ENCODE measurements at regions not wholly inside any gene's neighbourhood (a gene's known extent, or its start where the extent isn't known, plus 50 kb on each side); places are given as distances from the start of the nearest gene placed in this dataset.

DNA sequence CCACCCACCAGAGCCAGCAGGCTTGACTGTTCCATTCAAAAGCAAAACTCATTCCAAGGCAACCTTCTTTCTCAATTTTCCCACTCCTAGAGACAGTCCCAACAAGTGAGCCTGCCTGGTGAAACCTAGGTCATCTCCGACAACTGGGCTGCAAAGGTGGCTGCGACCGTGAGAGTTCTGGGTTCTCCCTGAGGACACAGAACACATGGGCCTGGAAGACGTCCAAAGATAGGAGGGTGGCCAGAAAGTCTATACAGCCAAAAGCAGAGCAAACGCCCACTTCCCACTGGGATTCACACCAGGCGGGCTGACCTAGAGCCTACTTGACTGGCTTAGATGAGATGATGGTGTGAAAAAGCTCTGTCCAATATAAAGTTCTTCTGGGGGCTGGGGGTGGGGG lies 90.2 kb upstream of the GRIK3 start:
- no peak overlapping the region for H3K27ac Mint-ChIP-seq (ENCODE audit: unreplicated experiment)
- no peaks in the 10 kb centered on the region for H3K27me3 Mint-ChIP-seq (ENCODE audit: unreplicated experiment)

DNA sequence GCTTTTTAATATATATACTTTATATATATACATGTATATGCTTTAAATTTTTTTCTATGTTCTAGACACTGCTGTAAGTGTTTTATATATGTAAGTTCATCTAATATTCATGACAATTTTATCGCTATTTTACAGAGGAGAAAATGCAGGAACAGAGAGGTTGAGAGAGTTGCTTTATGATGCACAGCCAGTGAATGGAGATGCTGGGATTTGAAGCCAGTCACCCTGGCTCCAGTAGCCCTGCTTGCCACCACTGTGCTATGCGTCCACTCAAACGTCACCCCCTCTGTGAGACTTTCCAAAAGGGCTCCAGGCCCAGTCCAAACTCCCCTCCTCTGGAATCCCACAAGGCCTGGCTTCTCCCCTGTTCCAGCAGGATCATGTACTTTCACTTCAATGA lies 91.0 kb upstream of the GRIK3 start:
- H3K36me3 Mint-ChIP-seq (ENCODE audit: unreplicated experiment), result no peaks in the 10 kb centered on the region
- DNase-seq, result no peak
- no peak overlapping the region for H3K27ac Mint-ChIP-seq (ENCODE audit: unreplicated experiment)
- H3K9me3 Mint-ChIP-seq (ENCODE audit: unreplicated experiment), result no peaks in the 10 kb centered on the region
- H3K27me3 Mint-ChIP-seq (ENCODE audit: unreplicated experiment), result no peaks in the 10 kb centered on the region
- no peak overlapping the region for H3K4me3 Mint-ChIP-seq (ENCODE audit: unreplicated experiment)
- H3K4me1 Mint-ChIP-seq (ENCODE audit: low read depth, unreplicated experiment), result peaks cover 11% of the 10 kb centered on the region
- TF ChIP-seq, protein P1, sequence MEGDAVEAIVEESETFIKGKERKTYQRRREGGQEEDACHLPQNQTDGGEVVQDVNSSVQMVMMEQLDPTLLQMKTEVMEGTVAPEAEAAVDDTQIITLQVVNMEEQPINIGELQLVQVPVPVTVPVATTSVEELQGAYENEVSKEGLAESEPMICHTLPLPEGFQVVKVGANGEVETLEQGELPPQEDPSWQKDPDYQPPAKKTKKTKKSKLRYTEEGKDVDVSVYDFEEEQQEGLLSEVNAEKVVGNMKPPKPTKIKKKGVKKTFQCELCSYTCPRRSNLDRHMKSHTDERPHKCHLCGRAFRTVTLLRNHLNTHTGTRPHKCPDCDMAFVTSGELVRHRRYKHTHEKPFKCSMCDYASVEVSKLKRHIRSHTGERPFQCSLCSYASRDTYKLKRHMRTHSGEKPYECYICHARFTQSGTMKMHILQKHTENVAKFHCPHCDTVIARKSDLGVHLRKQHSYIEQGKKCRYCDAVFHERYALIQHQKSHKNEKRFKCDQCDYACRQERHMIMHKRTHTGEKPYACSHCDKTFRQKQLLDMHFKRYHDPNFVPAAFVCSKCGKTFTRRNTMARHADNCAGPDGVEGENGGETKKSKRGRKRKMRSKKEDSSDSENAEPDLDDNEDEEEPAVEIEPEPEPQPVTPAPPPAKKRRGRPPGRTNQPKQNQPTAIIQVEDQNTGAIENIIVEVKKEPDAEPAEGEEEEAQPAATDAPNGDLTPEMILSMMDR (IDR thresholded peaks at IDR 0.05; ENCODE audit: partially characterized antibody, unreplicated experiment), result no peak

More for the DNA sequence above, 90.2 kb upstream of the GRIK3 start:
- peaks cover 2% of the 10 kb centered on the region for H3K9me3 Mint-ChIP-seq (ENCODE audit: unreplicated experiment)
- no peak for DNase-seq
- no peak overlapping the region for H3K4me3 Mint-ChIP-seq (ENCODE audit: unreplicated experiment)
- TF ChIP-seq, protein P1 (IDR thresholded peaks at IDR 0.05; ENCODE audit: partially characterized antibody, unreplicated experiment), result no peak
- no peaks in the 10 kb centered on the region for H3K36me3 Mint-ChIP-seq (ENCODE audit: unreplicated experiment)
- H3K4me1 Mint-ChIP-seq (ENCODE audit: low read depth, unreplicated experiment), result peaks cover 11% of the 10 kb centered on the region

DNA sequence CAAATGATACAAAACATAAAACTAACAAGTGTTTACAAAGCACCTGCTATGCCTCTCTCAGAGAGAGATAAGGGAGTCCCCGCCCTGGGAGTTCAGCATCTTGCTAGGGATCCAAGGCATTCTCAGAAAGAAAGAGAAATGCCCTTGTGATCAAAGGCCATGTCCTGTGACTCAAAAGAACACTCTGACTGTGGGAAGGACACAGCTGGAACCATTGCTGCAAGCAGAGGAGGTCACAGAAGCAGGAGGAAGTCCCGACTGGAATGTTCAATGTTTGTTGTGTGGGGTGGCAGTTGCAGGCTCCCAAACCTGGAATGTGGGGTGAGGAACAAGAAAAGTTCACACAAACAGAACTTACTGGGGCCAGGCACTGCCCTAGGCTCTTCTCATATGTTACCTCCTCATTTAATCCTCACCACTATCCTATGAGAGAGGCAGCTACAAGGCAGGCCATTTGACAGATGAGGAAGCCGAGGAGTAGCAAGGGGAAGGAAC lies 93.0 kb upstream of the GRIK3 start:
- Mint-ChIP-seq H3K4me3 (ENCODE audit: unreplicated experiment) (no peak overlapping the region), H3K36me3 (ENCODE audit: unreplicated experiment) (no peaks in the 10 kb centered on the region), H3K27ac (ENCODE audit: unreplicated experiment) (no peak overlapping the region), H3K27me3 (ENCODE audit: unreplicated experiment) (no peaks in the 10 kb centered on the region), H3K9me3 (ENCODE audit: unreplicated experiment) (no peaks in the 10 kb centered on the region), H3K4me1 (ENCODE audit: low read depth, unreplicated experiment) (peaks cover 11% of the 10 kb centered on the region)
- TF ChIP-seq, protein P1 (IDR thresholded peaks at IDR 0.05; ENCODE audit: partially characterized antibody, unreplicated experiment), result no peak
- no peak for DNase-seq

DNA sequence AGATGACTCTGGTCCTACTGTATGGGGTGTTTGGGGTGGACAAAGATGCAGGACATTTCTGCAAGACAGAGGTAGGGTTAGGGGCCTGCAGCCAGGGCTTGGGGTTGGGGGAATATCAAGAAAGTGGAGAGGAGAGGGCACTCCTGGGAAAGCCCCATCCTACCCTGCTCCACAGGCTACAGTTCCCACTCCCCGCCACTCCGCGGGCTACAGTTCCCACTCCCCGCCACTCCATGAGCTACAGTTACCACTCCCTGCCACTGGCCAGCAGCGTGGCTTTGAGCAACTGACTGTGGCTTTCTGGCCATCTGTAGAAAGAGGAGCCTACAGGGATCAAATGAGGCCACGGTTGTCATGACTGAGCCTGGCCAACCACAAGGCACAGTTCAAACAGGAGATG lies 93.8 kb upstream of the GRIK3 start:
- no peak for DNase-seq
- H3K36me3 Mint-ChIP-seq (ENCODE audit: unreplicated experiment), result no peaks in the 10 kb centered on the region
- TF ChIP-seq, protein P1 (IDR thresholded peaks at IDR 0.05; ENCODE audit: partially characterized antibody, unreplicated experiment), result no peak
- peaks cover 11% of the 10 kb centered on the region for H3K4me1 Mint-ChIP-seq (ENCODE audit: low read depth, unreplicated experiment)
- no peak overlapping the region for H3K4me3 Mint-ChIP-seq (ENCODE audit: unreplicated experiment)
- H3K27me3 Mint-ChIP-seq (ENCODE audit: unreplicated experiment), result peaks cover 2% of the 10 kb centered on the region
- H3K9me3 Mint-ChIP-seq (ENCODE audit: unreplicated experiment), result no peaks in the 10 kb centered on the region
- no peak overlapping the region for H3K27ac Mint-ChIP-seq (ENCODE audit: unreplicated experiment)

DNA sequence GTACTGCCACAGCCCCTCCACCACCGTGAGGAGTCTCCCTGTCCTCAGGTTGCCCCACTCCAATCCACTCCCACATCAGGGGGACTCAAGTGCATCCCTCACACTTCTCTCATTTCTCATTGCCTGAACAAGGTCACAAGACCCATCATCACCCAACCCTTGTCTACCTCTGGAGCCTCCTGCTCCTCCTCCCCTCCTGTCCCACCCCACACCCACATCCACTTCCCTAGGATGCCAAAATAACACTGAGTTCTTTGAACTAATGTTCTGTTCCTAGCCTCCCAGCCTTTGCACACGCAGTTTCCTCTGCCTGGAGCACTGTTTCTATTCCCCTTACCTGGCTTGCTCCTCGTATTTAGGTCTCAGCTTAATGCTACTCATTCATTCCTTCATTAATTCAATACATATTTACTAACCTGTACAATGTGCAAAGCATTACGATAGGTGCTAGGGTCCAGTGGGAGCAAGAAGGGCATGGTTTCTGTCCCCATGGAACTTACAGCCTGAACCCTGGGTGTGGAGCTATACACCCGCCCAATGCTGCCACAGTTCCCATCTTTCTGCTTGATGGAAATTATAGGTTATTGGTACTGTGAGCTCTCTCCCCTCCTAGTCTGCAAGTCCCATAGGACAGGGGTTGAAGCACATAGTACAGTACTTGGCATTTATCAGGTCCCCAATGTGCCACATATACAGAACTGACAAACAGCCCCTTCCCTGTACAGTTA lies 96.1 kb upstream of the GRIK3 start:
- Mint-ChIP-seq H3K4me1 (ENCODE audit: low read depth, unreplicated experiment) (peaks cover 21% of the 10 kb centered on the region), H3K4me3 (ENCODE audit: unreplicated experiment) (no peak overlapping the region), H3K27ac (ENCODE audit: unreplicated experiment) (no peak overlapping the region), H3K27me3 (ENCODE audit: unreplicated experiment) (peaks cover 6% of the 10 kb centered on the region), H3K9me3 (ENCODE audit: unreplicated experiment) (no peaks in the 10 kb centered on the region), H3K36me3 (ENCODE audit: unreplicated experiment) (no peaks in the 10 kb centered on the region)
- TF ChIP-seq, protein P1 (IDR thresholded peaks at IDR 0.05; ENCODE audit: partially characterized antibody, unreplicated experiment), result no peak
- DNase-seq, result no peak

Measured in glutamatergic neuron (in vitro differentiated cells).